HL-60 (cell line): ENCODE measurements at regions not wholly inside any gene's neighbourhood (a gene's known extent, or its start where the extent isn't known, plus 50 kb on each side); places are given as distances from the start of the nearest gene placed in this dataset.

ENCODE experiments used
- DNase-seq, 2 experiments: peaks; one replicate each; pipeline ENCODE4 v3.0.0-alpha.2; 2010 to 2020; ENCODE audit warnings: low read depth in 1 of 2, low spot score in 1 of 2
- H3K27ac ChIP-seq: fragments of 250-450 bp; sonication (Bioruptor Pico); replicated peaks from 2 replicates; pipeline ENCODE4 v1.5.1; 2020; ENCODE audit warnings: mild to moderate bottlenecking, moderate library complexity
- H3K27me3 ChIP-seq: fragments of 250-450 bp; sonication (Bioruptor Pico); 2 replicates; pipeline ENCODE4 v1.5.1; 2021; ENCODE audit warnings: mild to moderate bottlenecking, moderate library complexity; ENCODE audit not compliant: insufficient read depth, poor library complexity, severe bottlenecking
- H3K4me3 ChIP-seq: replicated peaks from 2 replicates; pipeline ENCODE4 v1.5.1; 2011; ENCODE audit warnings: mild to moderate bottlenecking, control low read depth, low read length; ENCODE audit not compliant: insufficient read depth
- CTCF ChIP-seq: IDR thresholded peaks from one replicate; pipeline ENCODE4 v1.5.1; 2011; ENCODE audit warnings: low read length, control low read depth, inconsistent platforms; ENCODE audit not compliant: insufficient read depth
- GABPA ChIP-seq: IDR thresholded peaks from 2 replicates; pipeline ENCODE4 v1.6.1; 2012; ENCODE audit warnings: low read depth
- POLR2AphosphoS5 ChIP-seq: IDR thresholded peaks from 2 replicates; pipeline ENCODE4 v1.6.1; 2012; ENCODE audit warnings: low read depth
- REST ChIP-seq: IDR thresholded peaks from 2 replicates; pipeline ENCODE4 v1.6.1; 2012; ENCODE audit warnings: low read depth; ENCODE audit not compliant: insufficient replicate concordance
- SPI1 ChIP-seq: IDR thresholded peaks from 2 replicates; pipeline ENCODE4 v1.6.1; 2012; ENCODE audit warnings: low read depth, mild to moderate bottlenecking, borderline replicate concordance

GRCh38 chr9:747567-747966, 93.9 kb upstream of the DMRT1 start:
- H3K27ac ChIP-seq = no peak overlapping the region
- no peak for TF ChIP-seq GABPA
- TF ChIP-seq POLR2AphosphoS5 = no peak
- no peak for TF ChIP-seq REST
- TF ChIP-seq SPI1 = no peak
- no peak for TF ChIP-seq CTCF
- no peak for DNase-seq
- no peaks in the 10 kb centered on the region for H3K27me3 ChIP-seq
- no peak overlapping the region for H3K4me3 ChIP-seq

- DNase-seq = no peak
- H3K27me3 ChIP-seq = no peaks in the 10 kb centered on the region
- TF ChIP-seq GABPA = no peak
- H3K4me3 ChIP-seq = no peak overlapping the region
- peak overlapping the region; percentile 60 for H3K27ac ChIP-seq
Measured at GRCh38 chr9:748861-749497, 92.5 kb upstream of the DMRT1 start.

- H3K27ac ChIP-seq = peak overlapping the region; percentile 60
- TF ChIP-seq POLR2AphosphoS5 (peak; percentile 35; the same call in 1 of the 2 replicates), GABPA (no peak), CTCF (no peak)
- peak in 1 of 2 experiments; percentile 68 for DNase-seq
- no peak overlapping the region for H3K4me3 ChIP-seq
- no peaks in the 10 kb centered on the region for H3K27me3 ChIP-seq
Measured at GRCh38 chr9:749716-750115, 91.8 kb upstream of the DMRT1 start.

- peak in 1 of 2 experiments; percentile 44 for DNase-seq
- no peak overlapping the region for H3K4me3 ChIP-seq
- H3K27me3 ChIP-seq = no peaks in the 10 kb centered on the region
- peak overlapping the region; percentile 60 for H3K27ac ChIP-seq
- TF ChIP-seq REST (no peak), CTCF (no peak), GABPA (no peak), POLR2AphosphoS5 (no peak), SPI1 (no peak)
Measured at GRCh38 chr9:750249-750967, 91.1 kb upstream of the DMRT1 start.
